Vagina (tissue), 2 donors: ENCODE measurements at regions not wholly inside any gene's neighbourhood (a gene's known extent, or its start where the extent isn't known, plus 50 kb on each side); places are given as distances from the start of the nearest gene placed in this dataset.

Experiments
- POLR2A ChIP-seq, 2 donors: fragments of 450-650 bp; IDR thresholded peaks; one replicate each; pipeline ENCODE4 v1.6.1; 2017; ENCODE audit warnings: antibody characterized with exemption in 2 of 2, mild to moderate bottlenecking in 2 of 2, moderate library complexity in 2 of 2
- TF ChIP-seq, protein P1 (sequence below), 3 experiments: fragments of 450-650 bp in 2 of 3; fragments of 200-600 bp in 1 of 3; sonication (generic) in 1 of 3; IDR thresholded peaks; one replicate each; pipeline ENCODE4 v1.5.1; 2017 to 2019; ENCODE audit warnings: antibody characterized with exemption in 3 of 3, mild to moderate bottlenecking in 2 of 3, moderate library complexity in 2 of 3

DNA sequence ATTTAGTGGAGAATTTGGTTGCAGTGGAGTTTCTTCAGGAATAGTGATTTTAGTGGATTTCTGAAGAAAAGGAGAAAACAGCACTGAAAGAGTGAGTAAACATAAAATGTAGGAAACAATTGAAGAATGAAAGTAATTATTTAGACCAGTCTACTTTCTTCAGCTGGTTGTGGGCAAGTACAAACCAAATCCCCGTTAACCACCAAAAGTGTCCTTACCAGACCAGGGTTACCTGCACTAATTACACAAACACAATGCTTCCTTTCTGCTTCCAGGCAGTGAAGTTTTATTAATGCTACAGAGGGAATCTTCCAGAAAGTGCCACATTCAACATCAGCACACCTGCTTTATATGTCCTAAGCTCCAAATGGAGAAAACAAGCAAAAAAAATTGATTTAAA lies 248.0 kb upstream of the TBC1D5 start:
- TF ChIP-seq, protein P1, sequence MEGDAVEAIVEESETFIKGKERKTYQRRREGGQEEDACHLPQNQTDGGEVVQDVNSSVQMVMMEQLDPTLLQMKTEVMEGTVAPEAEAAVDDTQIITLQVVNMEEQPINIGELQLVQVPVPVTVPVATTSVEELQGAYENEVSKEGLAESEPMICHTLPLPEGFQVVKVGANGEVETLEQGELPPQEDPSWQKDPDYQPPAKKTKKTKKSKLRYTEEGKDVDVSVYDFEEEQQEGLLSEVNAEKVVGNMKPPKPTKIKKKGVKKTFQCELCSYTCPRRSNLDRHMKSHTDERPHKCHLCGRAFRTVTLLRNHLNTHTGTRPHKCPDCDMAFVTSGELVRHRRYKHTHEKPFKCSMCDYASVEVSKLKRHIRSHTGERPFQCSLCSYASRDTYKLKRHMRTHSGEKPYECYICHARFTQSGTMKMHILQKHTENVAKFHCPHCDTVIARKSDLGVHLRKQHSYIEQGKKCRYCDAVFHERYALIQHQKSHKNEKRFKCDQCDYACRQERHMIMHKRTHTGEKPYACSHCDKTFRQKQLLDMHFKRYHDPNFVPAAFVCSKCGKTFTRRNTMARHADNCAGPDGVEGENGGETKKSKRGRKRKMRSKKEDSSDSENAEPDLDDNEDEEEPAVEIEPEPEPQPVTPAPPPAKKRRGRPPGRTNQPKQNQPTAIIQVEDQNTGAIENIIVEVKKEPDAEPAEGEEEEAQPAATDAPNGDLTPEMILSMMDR (IDR thresholded peaks at IDR 0.05): no peak
- TF ChIP-seq POLR2A (IDR thresholded peaks at IDR 0.05): no peak
